Tibial nerve (tissue), 4 donors: ENCODE measurements at regions not wholly inside any gene's neighbourhood (a gene's known extent, or its start where the extent isn't known, plus 50 kb on each side); places are given as distances from the start of the nearest gene placed in this dataset.

Source experiments
- EP300 ChIP-seq, 2 donors: sonication (generic); formaldehyde crosslinking; IDR thresholded peaks; one replicate each; pipeline ENCODE4 v1.6.1; 2017; ENCODE audit warnings: antibody characterized with exemption in 2 of 2, mild to moderate bottlenecking in 1 of 2
- POLR2A ChIP-seq, 2 donors: fragments of 450-650 bp; IDR thresholded peaks; one replicate each; pipeline ENCODE4 v1.6.1; 2017; ENCODE audit warnings: antibody characterized with exemption in 2 of 2, mild to moderate bottlenecking in 2 of 2, moderate library complexity in 2 of 2
- TF ChIP-seq, protein P1 (sequence below), 5 experiments: fragments of 200-600 bp in 3 of 5; fragments of 450-650 bp in 2 of 5; sonication (generic) in 3 of 5; IDR thresholded peaks; one replicate each; pipeline ENCODE4 v1.5.1; 2016 to 2019; ENCODE audit warnings: antibody characterized with exemption in 5 of 5, mild to moderate bottlenecking in 3 of 5, moderate library complexity in 2 of 5

DNA sequence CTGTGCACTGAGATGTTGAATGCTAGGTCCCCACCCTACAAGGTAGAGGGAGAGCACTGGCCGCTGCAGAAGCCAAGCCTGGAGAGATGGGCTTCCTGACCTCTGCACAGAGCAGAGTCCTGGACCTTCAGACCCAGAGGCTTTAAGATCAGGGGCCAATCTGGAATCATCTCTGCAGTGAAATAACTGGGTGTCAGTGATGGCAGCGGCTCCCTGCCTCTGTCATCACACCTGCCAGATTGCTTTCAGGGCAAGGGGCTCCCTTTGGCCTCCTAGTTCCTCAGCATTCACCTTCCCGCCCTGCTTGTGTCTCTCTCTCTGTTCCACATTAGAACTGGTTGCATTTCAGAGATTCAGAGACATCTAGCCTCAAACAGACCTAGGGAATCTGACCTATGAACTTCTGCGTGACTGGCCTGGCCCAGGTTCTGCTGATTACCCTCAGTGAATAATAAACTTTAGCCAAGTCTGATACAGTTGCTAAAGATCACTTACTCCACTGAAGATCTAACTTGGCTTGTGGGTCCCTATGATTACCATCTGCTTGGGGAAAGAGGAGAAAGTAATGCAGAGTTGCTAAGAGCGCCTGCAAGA, 87.8 kb downstream of the ATP1A1 start:
- TF ChIP-seq, protein P1, sequence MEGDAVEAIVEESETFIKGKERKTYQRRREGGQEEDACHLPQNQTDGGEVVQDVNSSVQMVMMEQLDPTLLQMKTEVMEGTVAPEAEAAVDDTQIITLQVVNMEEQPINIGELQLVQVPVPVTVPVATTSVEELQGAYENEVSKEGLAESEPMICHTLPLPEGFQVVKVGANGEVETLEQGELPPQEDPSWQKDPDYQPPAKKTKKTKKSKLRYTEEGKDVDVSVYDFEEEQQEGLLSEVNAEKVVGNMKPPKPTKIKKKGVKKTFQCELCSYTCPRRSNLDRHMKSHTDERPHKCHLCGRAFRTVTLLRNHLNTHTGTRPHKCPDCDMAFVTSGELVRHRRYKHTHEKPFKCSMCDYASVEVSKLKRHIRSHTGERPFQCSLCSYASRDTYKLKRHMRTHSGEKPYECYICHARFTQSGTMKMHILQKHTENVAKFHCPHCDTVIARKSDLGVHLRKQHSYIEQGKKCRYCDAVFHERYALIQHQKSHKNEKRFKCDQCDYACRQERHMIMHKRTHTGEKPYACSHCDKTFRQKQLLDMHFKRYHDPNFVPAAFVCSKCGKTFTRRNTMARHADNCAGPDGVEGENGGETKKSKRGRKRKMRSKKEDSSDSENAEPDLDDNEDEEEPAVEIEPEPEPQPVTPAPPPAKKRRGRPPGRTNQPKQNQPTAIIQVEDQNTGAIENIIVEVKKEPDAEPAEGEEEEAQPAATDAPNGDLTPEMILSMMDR (IDR thresholded peaks at IDR 0.05): no peak
- no peak for TF ChIP-seq POLR2A (IDR thresholded peaks at IDR 0.05)
- no peak for TF ChIP-seq EP300 (IDR thresholded peaks at IDR 0.05)
